B cell (primary cell): ENCODE measurements at regions not wholly inside any gene's neighbourhood (a gene's known extent, or its start where the extent isn't known, plus 50 kb on each side); places are given as distances from the start of the nearest gene placed in this dataset.

Experiments used
- ATAC-seq: fragments of 200-7000 bp; cut with Tn5 transposase; one replicate; pipeline ENCODE4 v1.10.0; 2021; ENCODE audit warnings: low read depth, mild to moderate bottlenecking, moderate number of reproducible peaks, moderate library complexity
- CTCF ChIA-PET: fragments of 350-600 bp; sonication (Branson Sonifier 250); formaldehyde crosslinking; loops from one replicate; lab custom pipeline; 2021; ENCODE audit warnings: antibody characterized with exemption, inconsistent platforms; lab: Charles Lee
- POLR2A ChIA-PET: fragments of 350-600 bp; sonication (Branson Sonifier 250); formaldehyde crosslinking; loops from one replicate; lab custom pipeline; 2021; ENCODE audit warnings: antibody characterized with exemption; lab: Charles Lee
- DNase-seq: peaks from one replicate; pipeline ENCODE4 v3.0.0; 2013
- H2AFZ ChIP-seq: 2 replicates; pipeline ENCODE4 v1.6.1; 2012; ENCODE audit warnings: mild to moderate bottlenecking, low read depth, low read length; ENCODE audit not compliant: insufficient read depth, poor library complexity, severe bottlenecking
- H3K27ac ChIP-seq, 2 donors: 1 replicate in 1 of 2; 2 replicates in 1 of 2; pipeline ENCODE4 v1.5.1; 2012 to 2013; ENCODE audit warnings: low read length in 2 of 2, mild to moderate bottlenecking in 2 of 2, moderate library complexity in 1 of 2
- H3K27me3 ChIP-seq, 4 experiments: fragments of 200-600 bp in 1 of 4; sonication (generic) in 1 of 4; replicated peaks in 1 of 4; 1 replicate in 2 of 4; 2 replicates in 2 of 4; pipeline versions ENCODE4 v1.6.1 to v1.7.0; 2013 to 2016; ENCODE audit warnings: low read length in 3 of 4, mild to moderate bottlenecking in 2 of 4, mixed read lengths in 1 of 4, moderate library complexity in 1 of 4; ENCODE audit not compliant: insufficient read depth in 4 of 4, control insufficient read depth in 3 of 4; ENCODE audit errors: control extremely low read depth in 1 of 4
- H3K36me3 ChIP-seq, 2 experiments: replicated peaks in 1 of 2; 1 replicate in 1 of 2; 2 replicates in 1 of 2; pipeline versions ENCODE4 v1.6.1 to v1.7.1; 2013; ENCODE audit warnings: low read length in 1 of 2; ENCODE audit not compliant: insufficient read depth in 2 of 2, control insufficient read depth in 1 of 2; ENCODE audit errors: control extremely low read depth in 1 of 2, extremely low read depth in 1 of 2
- H3K4me1 ChIP-seq, 2 donors: fragments of 200-600 bp in 1 of 2; sonication (generic) in 1 of 2; 1 replicate in 1 of 2; 2 replicates in 1 of 2; pipeline versions ENCODE4 v1.5.1 to v1.6.1; 2013 to 2017; ENCODE audit warnings: low read length in 2 of 2; ENCODE audit not compliant: control insufficient read depth in 2 of 2, insufficient read depth in 2 of 2
- H3K4me2 ChIP-seq: replicated peaks from 2 replicates; pipeline ENCODE3; 2012; ENCODE audit warnings: mild to moderate bottlenecking, low read depth, low read length; ENCODE audit not compliant: poor library complexity, severe bottlenecking
- H3K4me3 ChIP-seq, 5 experiments: fragments of 200-600 bp in 1 of 5; sonication (generic) in 1 of 5; 1 replicate in 3 of 5; 2 replicates in 2 of 5; pipeline versions ENCODE4 v1.5.1 to v1.7.0; 2011 to 2016; ENCODE audit warnings: low read length in 4 of 5, mild to moderate bottlenecking in 4 of 5, low read depth in 2 of 5, control low read depth in 1 of 5, moderate library complexity in 1 of 5; ENCODE audit not compliant: insufficient read depth in 1 of 5; ENCODE audit errors: control extremely low read depth in 1 of 5, extremely low read depth in 1 of 5
- H3K79me2 ChIP-seq: fragments of 200-600 bp; sonication (generic); one replicate; pipeline ENCODE4 v1.6.0; 2016; ENCODE audit warnings: low read length; ENCODE audit not compliant: control insufficient read depth, insufficient read depth
- H3K9ac ChIP-seq: fragments of 200-600 bp; sonication (generic); 2 replicates; pipeline ENCODE4 v1.6.1; 2017; ENCODE audit warnings: mild to moderate bottlenecking, low read length, moderate library complexity
- H3K9me3 ChIP-seq, 3 donors: one replicate each; pipeline versions ENCODE4 v1.6.1 to v1.7.1; 2013; ENCODE audit warnings: low read length in 2 of 3; ENCODE audit not compliant: control insufficient read depth in 2 of 3, insufficient read depth in 1 of 3; ENCODE audit errors: control extremely low read depth in 1 of 3
- H4K20me1 ChIP-seq: 2 replicates; pipeline ENCODE4 v1.6.0; 2012; ENCODE audit warnings: mild to moderate bottlenecking, low read length; ENCODE audit not compliant: insufficient read depth, control insufficient read depth, poor library complexity, severe bottlenecking
- H3K27ac Mint-ChIP-seq: one replicate; pipeline ENCODE4 v1.8.0; 2021; ENCODE audit warnings: mixed read lengths
- H3K27me3 Mint-ChIP-seq: one replicate; pipeline ENCODE4 v1.8.0; 2021; ENCODE audit warnings: mixed read lengths
- H3K4me1 Mint-ChIP-seq: one replicate; pipeline ENCODE4 v1.8.0; 2021; ENCODE audit warnings: mixed read lengths
- H3K4me3 Mint-ChIP-seq: one replicate; pipeline ENCODE4 v1.8.0; 2021; ENCODE audit warnings: mixed read lengths
- H3K9me3 Mint-ChIP-seq: one replicate; pipeline ENCODE4 v1.8.0; 2022; ENCODE audit warnings: mixed read lengths; ENCODE audit not compliant: insufficient read depth
- EZH2 ChIP-seq: IDR thresholded peaks from 2 replicates; pipeline ENCODE4 v1.6.1; 2012; ENCODE audit warnings: borderline replicate concordance, low read depth, mild to moderate bottlenecking, moderate library complexity, low read length; ENCODE audit not compliant: insufficient read depth, poor library complexity, severe bottlenecking
- WGBS: methylation state at CpG from one replicate; pipeline ENCODE4 v1.1.5; 2013; ENCODE audit warnings: missing lambda C conversion rate; ENCODE audit not compliant: insufficient coverage; 5-methylcytosine and 5-hydroxymethylcytosine counted together
- intact Hi-C: fragments of 100-400 bp; cut with micrococcal nuclease; formaldehyde crosslinking; loops from one replicate; pipeline ENCODE4 v1.10.0; 2022
- TF ChIP-seq, protein P1 (sequence below): fragments of 200-600 bp; IDR thresholded peaks from one replicate; pipeline ENCODE4 v1.8.0; 2022; ENCODE audit warnings: antibody characterized with exemption, mild to moderate bottlenecking

DNA sequence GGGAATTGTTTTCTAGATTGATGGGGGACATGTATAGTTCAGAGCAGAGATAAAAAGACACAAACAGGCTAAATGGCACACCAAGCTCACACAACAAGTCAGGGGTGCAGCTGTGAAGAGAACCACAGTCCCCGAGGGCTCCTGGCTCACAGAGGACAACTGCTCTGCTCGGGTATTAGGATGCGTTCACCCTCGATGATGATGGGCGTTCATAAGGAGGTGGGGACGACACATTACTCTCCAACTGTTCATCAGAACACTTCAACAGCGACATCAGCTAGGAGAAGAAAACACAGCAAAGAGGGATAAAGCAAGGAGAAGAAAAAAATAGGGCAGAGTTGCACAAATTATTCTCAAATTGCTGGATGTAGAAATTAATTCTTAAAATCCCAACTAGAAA is 174.8 kb upstream of the RREB1 start:
- Mint-ChIP-seq H3K9me3 (no peaks in the 10 kb centered on the region), H3K27me3 (no peaks in the 10 kb centered on the region), H3K4me1 (peaks cover 18% of the 10 kb centered on the region), H3K27ac (no peak overlapping the region), H3K4me3 (no peak overlapping the region)
- H3K4me1 ChIP-seq = peaks cover 0 to 9% of the 10 kb centered on the region in 2 donors
- H3K9me3 ChIP-seq = no peaks in the 10 kb centered on the region
- H2AFZ ChIP-seq = no peak overlapping the region
- no peak overlapping the region for H3K9ac ChIP-seq
- WGBS = no CpG with 5 or more reads among the region's 7 CpGs
- no peaks in the 10 kb centered on the region for H3K27me3 ChIP-seq
- ATAC-seq (no peak), DNase-seq (no peak)
- no peak overlapping the region for H3K4me3 ChIP-seq
- intact Hi-C loops = no loop called here
- no peaks in the 10 kb centered on the region for H3K36me3 ChIP-seq
- no peak for TF ChIP-seq EZH2
- TF ChIP-seq, protein P1, sequence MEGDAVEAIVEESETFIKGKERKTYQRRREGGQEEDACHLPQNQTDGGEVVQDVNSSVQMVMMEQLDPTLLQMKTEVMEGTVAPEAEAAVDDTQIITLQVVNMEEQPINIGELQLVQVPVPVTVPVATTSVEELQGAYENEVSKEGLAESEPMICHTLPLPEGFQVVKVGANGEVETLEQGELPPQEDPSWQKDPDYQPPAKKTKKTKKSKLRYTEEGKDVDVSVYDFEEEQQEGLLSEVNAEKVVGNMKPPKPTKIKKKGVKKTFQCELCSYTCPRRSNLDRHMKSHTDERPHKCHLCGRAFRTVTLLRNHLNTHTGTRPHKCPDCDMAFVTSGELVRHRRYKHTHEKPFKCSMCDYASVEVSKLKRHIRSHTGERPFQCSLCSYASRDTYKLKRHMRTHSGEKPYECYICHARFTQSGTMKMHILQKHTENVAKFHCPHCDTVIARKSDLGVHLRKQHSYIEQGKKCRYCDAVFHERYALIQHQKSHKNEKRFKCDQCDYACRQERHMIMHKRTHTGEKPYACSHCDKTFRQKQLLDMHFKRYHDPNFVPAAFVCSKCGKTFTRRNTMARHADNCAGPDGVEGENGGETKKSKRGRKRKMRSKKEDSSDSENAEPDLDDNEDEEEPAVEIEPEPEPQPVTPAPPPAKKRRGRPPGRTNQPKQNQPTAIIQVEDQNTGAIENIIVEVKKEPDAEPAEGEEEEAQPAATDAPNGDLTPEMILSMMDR = no peak
- no peaks in the 10 kb centered on the region for H4K20me1 ChIP-seq
- H3K27ac ChIP-seq = no peak overlapping the region
- ChIA-PET POLR2A (no interaction called here), CTCF (no interaction called here)
- no peak overlapping the region for H3K4me2 ChIP-seq
- H3K79me2 ChIP-seq = no peaks in the 10 kb centered on the region

DNA sequence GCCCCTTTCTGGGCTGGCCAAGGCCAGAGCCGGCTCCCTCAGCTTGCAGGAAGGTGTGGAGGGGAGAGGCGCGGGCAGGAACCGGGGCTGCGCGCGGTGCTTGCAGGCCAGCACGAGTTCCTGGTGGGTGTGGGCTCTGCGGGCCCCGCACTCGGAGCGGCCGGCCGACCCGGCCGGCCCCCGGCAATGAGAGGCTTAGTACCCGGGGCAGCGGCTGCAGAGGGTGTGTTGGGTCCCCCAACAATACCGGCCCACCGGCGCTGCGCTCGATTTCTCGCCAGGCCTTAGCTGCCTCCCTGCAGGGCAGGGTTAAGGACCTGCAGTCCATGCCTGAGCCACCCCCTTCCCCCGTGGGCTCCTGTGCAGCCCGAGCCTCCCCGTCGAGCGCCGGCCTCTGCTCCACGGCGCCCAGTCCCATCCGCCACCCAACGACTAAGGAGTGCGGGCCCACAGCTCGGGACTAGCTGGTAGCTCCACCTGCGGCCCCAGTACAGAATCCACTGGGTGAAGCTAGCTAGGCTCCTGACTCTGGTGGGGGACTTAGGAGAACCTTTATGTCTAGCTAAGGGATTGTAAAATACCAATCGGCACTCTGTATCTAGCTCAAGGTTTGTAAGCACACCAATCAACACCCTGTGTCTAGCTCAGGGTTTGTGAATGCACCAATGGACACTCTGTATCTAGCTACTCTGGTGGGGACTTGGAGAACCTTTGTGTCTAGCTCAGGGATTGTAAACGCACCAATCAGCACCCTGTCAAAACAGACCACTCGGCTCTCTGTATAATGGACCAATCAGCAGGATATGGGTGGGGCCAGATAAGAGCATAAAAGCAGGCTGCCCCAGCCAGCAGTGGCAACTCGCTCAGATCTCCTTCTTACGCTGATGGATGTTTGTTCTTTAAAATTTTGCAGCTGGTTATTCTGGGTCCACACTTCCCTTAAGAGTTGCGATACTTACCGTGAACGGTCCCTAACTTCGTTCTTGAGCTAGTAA is 167.4 kb upstream of the RREB1 start:
- Histone ChIP-seq H3K79me2 (no peaks in the 10 kb centered on the region), H3K4me3 (no peak overlapping the region), H4K20me1 (no peaks in the 10 kb centered on the region), H2AFZ (no peak overlapping the region), H3K4me2 (no peak overlapping the region), H3K27ac (no peak overlapping the region), H3K27me3 (no peaks in the 10 kb centered on the region), H3K36me3 (no peaks in the 10 kb centered on the region), H3K9ac (no peak overlapping the region), H3K4me1 (peaks cover 3% of the 10 kb centered on the region in 2 donors), H3K9me3 (peaks cover 0 to 2% (median 0%) of the 10 kb centered on the region in 3 donors)
- no peak overlapping the region for H3K4me3 Mint-ChIP-seq
- H3K4me1 Mint-ChIP-seq = peaks cover 12% of the 10 kb centered on the region
- 92% methylated on average over 37 of the region's 47 CpGs for WGBS
- CTCF ChIA-PET = no interaction called here
- DNase-seq (no peak), ATAC-seq (no peak)
- H3K9me3 Mint-ChIP-seq = no peaks in the 10 kb centered on the region
- peaks cover 4% of the 10 kb centered on the region for H3K27me3 Mint-ChIP-seq
- POLR2A ChIA-PET = no interaction called here
- H3K27ac Mint-ChIP-seq = no peak overlapping the region
- intact Hi-C loops = no loop called here
- TF ChIP-seq, protein P1 = no peak
- no peak for TF ChIP-seq EZH2
